Stimulated activated CD4-positive, alpha-beta T cell treated with anti-CD3 and anti-CD28 coated beads, Interleukin-2, amount 100 ng/mL, for 24 hours (primary cell): ENCODE measurements at regions not wholly inside any gene's neighbourhood (a gene's known extent, or its start where the extent isn't known, plus 50 kb on each side); places are given as distances from the start of the nearest gene placed in this dataset.
"Not testable (repeated sequence)": the region's sequence is repeated elsewhere in the genome, so short reads cannot be mapped to it uniquely, and the experiment has no call there.

ENCODE experiments used
- DNase-seq, 2 donors: peaks; one replicate each; pipeline ENCODE4 v3.0.0-alpha.2; 2020

- no peak for DNase-seq
Observed at GRCh38 chr7:156374335-156374734, 266.2 kb upstream of the RNF32 start.

- not testable (repeated sequence) for DNase-seq
Observed at GRCh38 chr7:156369929-156370328, 270.6 kb upstream of the RNF32 start.

DNA sequence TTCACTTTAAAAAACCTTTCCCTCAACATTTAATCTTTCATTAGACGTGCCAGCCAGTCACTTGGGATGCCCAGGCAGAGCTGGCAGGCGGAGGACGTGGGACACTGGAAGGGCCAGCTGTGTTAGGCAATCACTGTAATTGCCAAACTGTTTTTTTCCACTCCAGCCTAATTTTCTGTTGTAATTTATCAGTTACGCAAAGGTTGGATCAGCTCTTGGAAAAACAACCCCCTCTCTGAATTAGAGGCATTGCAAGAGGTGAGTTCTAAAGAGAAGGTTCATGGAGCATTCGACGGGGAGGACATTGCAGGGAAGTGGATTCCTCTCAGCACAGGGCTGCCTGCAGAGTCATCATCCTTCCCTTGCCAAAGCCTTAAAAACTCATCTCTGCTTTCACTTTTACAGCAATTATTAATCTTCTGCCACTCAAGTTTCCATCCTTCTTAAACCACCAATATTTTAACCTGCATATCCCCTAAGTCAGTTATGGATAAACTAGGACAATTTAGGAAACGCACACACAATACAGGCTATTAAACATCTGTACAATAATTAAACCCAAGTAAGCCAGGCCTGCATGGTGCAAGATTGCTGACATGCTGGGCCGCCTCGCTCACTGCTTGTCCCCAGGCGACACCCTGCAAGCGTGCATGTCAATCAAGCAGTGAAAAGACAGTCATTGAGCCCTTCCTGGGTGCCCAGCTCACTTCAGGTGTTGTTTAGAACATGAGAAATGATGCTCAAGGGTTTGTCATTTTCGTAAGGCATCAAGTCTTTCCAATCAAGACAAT, 272.3 kb upstream of the RNF32 start:
- DNase-seq: no peak

DNA sequence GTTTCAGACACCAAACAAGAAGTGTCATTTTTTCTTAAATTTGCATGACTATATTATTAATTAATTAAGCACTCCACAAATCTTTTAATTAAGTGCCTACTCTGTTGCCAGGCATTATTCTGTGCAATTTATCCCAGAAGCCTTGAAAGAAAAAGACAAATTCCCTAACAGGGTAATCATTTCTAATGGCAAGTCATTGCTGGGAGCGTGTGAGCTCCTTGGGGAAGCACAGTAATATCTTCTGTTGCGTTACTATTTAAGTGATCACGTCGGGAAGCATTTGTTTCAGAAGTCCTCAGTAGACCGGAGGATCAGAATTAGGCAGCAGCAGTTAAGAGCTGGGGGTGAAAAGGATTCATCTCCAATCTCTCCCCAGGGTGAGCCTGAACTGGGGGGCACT, 276.8 kb upstream of the RNF32 start:
- DNase-seq: no peak

GRCh38 chr7:156360835-156361234, 279.7 kb upstream of the RNF32 start:
- no peak for DNase-seq

- no peak for DNase-seq
Observed at GRCh38 chr7:156356551-156356950, 284.0 kb upstream of the RNF32 start.

DNA sequence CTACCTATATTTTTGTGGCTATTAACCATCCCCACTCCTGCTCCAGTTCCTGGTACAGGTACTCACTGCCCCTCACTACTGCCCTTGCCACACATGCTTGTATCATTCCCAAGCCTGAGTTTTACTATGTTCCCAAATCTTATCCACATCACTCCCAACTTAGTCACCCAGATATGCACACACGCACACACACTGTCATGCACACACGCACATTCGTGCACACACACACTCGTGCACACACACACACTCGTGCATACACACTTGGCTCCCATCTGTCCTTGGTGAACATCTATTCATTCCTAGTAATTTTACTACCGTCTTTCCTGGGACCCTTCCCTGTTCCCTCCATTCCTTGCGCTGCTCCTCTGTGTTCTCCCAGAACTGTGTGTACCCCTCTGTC, 287.2 kb upstream of the RNF32 start:
- no peak for DNase-seq

DNA sequence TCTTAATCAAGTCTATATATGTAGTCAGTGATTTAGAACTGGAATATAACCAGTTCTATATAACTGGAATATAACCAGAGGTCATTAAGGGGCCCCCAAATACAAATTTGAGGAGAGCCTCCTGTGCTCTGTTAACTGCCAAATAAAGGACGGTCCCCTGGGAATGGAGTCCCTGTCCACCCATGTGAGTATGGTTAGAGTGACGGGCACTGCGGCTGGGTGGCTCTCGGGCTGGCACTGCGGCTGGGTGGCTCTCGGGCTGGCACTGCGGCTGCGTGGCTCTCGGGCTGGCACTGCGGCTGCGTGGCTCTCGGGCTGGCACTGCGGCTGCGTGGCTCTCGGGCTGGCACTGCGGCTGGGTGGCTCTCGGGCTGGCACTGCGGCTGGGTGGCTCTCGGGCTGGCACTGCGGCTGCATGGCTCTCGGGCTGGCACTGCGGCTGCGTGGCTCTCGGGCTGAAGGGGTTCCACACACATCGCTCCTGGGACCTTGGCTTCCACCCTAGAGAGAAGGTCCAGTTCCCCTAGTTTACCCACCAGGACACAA, 292.8 kb upstream of the RNF32 start:
- DNase-seq: not testable (repeated sequence)

DNA sequence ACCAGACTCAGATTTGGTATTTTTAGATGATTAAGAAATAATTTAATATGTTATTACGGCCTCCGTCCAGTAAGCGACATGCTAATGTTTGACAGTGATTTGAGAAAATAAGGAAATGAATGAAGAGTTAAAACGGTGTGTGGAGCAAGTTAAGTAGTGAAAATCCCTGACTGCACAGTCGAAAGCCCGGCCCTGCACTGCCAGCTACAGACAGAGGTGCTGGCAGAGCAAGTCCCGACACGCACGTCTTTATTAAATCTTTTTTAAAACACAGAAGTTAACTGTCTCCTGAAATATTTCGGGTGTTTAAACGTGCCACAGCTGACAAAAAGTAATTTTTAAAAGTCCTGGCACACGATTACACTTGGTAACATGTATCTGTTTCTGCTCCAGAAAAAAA, 293.4 kb upstream of the RNF32 start:
- DNase-seq: no peak

GRCh38 chr7:156344595-156344994, 296.0 kb upstream of the RNF32 start:
- no peak for DNase-seq

GRCh38 chr7:156334636-156335035, 305.9 kb upstream of the RNF32 start:
- no peak for DNase-seq

- no peak for DNase-seq
Observed at GRCh38 chr7:156327916-156328315, 312.7 kb upstream of the RNF32 start.

- no peak for DNase-seq
Observed at GRCh38 chr7:156327474-156327873, 313.1 kb upstream of the RNF32 start.

GRCh38 chr7:156324201-156324600, 316.4 kb upstream of the RNF32 start:
- no peak for DNase-seq

GRCh38 chr7:156321430-156321829, 319.1 kb upstream of the RNF32 start:
- DNase-seq: not testable (repeated sequence)

DNA sequence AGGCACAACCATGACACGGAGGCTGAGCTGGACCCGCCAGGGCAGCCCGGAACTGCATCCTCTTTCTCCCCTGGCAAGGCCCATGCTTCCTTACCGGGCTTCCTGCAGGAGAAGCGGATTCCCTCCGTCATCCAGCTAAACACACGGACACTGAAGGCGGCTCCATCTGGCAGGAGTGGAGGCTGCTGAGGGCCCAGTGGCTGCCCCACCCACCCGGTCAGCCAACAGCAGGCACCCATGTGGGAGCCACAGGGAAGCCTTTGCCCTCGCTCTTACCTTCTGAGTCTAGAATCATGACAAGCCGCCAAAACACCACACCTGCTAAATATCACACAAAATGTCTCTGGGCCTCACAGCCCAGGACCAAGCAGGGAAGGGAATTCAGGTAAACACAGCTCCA, 321.6 kb upstream of the RNF32 start:
- no peak for DNase-seq

GRCh38 chr7:156318426-156318825, 322.1 kb upstream of the RNF32 start:
- DNase-seq: no peak

DNA sequence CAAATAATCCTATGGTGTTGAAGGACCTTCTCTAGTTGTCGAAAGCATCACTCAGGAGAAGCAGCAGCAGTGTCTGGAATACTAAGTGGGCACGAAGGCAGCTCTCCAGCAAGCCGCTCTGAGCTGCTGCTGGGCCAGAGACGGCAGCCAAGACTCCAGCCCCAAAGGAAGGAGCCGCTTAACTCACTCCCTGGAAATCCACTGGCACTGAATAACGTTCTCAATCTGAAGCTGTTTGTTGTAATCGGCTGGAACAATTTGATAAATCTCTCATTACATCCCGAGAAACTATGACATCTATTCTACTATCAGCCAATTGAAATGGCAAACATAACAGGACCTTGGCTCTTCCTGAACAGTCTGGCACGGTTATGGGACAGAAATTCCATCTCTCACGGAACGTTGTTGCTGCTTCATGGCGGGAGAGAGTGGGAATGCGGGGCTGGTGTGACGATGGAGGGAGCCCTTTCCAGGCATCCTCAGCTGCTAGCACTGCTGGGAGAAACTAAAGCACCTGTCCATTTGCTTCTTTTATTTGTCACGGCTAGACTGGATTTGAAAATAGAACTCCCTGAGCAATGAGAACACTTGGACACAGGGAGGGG, 331.5 kb upstream of the RNF32 start:
- DNase-seq: no peak

DNA sequence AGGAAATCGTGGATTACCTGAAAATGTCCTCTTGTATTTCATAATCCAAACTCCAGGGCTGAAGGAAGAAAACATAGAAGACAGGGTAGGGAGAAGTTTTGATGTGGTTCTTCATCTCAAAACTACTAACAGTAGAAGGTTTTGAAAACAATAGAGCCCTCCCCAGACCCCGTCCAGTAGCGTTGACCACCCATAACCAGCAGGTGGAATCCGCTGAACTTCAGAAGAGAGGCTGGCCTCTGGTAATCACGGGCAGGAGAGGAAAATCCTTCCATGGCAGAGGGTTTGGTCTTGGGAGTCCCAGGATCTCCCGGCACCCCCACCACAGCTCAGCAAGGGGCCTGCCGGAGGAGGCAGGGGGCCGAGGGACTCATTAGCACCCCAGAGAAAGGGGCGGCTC, 333.4 kb upstream of the RNF32 start:
- DNase-seq: no peak

- no peak for DNase-seq
Observed at GRCh38 chr7:156305351-156305750, 335.2 kb upstream of the RNF32 start.

- DNase-seq: no peak
Observed at GRCh38 chr7:156282816-156283215, 357.8 kb upstream of the RNF32 start.

GRCh38 chr7:156279635-156280034, 360.9 kb upstream of the RNF32 start:
- DNase-seq: no peak

- DNase-seq: no peak
Observed at GRCh38 chr7:156275292-156275691, 365.3 kb upstream of the RNF32 start.

DNA sequence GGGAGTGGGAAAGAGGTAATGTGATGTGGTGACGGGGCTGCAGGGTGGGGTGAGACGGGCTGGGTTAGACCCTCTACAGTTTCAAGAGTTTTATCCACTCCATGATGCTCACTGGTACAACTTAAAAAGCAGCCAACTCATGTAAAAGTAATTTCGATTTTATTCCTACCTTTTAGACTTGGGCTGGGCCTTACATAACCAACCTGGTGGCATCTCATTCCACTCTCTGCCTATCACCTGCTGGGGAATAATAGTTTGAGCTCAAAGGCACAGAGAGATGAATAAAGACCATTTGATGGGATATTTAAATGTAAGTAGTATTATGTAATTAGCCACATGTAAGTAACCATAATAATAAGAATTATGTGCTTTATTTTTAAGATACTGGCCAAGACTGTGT, 366.0 kb upstream of the RNF32 start:
- DNase-seq: no peak

GRCh38 chr7:156261581-156261980, 379.0 kb upstream of the RNF32 start:
- no peak for DNase-seq
